ENCODE measurements at regions not wholly inside any gene's neighbourhood (a gene's known extent, or its start where the extent isn't known, plus 50 kb on each side); places are given as distances from the start of the nearest gene placed in this dataset.

GRCh38 chr12:38132139-38132538 lies 184.4 kb upstream of the ALG10B start:
- no peaks in the 10 kb centered on the region for H3K4me1 Mint-ChIP-seq (ENCODE audit: insufficient read depth, unreplicated experiment)
- H3K9me3 Mint-ChIP-seq (ENCODE audit: unreplicated experiment) = peaks cover 3% of the 10 kb centered on the region
- POLR2A ChIA-PET = no interaction called here
- no peaks in the 10 kb centered on the region for H3K27me3 Mint-ChIP-seq (ENCODE audit: insufficient read depth, unreplicated experiment)
- H3K27ac Mint-ChIP-seq (ENCODE audit: low read depth, unreplicated experiment) = no peak overlapping the region
- TF ChIP-seq, protein P1, sequence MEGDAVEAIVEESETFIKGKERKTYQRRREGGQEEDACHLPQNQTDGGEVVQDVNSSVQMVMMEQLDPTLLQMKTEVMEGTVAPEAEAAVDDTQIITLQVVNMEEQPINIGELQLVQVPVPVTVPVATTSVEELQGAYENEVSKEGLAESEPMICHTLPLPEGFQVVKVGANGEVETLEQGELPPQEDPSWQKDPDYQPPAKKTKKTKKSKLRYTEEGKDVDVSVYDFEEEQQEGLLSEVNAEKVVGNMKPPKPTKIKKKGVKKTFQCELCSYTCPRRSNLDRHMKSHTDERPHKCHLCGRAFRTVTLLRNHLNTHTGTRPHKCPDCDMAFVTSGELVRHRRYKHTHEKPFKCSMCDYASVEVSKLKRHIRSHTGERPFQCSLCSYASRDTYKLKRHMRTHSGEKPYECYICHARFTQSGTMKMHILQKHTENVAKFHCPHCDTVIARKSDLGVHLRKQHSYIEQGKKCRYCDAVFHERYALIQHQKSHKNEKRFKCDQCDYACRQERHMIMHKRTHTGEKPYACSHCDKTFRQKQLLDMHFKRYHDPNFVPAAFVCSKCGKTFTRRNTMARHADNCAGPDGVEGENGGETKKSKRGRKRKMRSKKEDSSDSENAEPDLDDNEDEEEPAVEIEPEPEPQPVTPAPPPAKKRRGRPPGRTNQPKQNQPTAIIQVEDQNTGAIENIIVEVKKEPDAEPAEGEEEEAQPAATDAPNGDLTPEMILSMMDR (IDR thresholded peaks at IDR 0.05; ENCODE audit: unreplicated experiment) = no peak
- BruUV-seq (replicated peaks) = no TSS peak
- no peak for DNase-seq (ENCODE audit: unreplicated experiment)
- H3K36me3 Mint-ChIP-seq (ENCODE audit: insufficient read depth, unreplicated experiment) = no peaks in the 10 kb centered on the region
- CTCF ChIA-PET = interaction anchor here (0.7 to 1.2 kb wide), 4 partner anchors 14 to 774 kb away, joined by 3 to 4 read pairs (median 4); no protein-coding TSS in a partner anchor
- intact Hi-C loops (cut with micrococcal nuclease) = loop anchor here (10.0 kb wide), 1 partner anchor 457 kb away; no protein-coding TSS in a partner anchor
- H3K4me3 Mint-ChIP-seq (ENCODE audit: unreplicated experiment) = no peak overlapping the region

DNA sequence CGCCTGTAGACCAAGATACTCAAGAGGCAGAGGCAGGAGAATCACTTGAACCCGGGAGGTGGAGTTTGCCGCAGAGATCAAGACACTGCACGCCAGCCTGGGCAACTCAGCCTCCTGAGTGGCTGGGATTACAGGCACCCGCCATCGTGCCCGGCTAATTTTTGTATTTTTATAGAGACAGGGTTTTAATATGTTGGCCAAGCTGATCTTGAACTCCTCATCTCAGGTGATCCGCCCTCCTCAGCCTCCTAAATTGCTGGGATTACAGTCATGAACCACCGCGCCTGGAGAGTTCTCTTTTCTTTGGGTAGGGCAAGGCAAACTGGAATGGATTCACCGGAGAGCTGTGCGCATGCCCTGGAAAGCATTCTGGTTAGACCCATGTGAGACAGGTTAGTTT lies 179.3 kb upstream of the ALG10B start:
- intact Hi-C loops (cut with micrococcal nuclease) = loop anchor here (10.0 kb wide), 1 partner anchor 462 kb away; no protein-coding TSS in a partner anchor
- Mint-ChIP-seq H3K9me3 (ENCODE audit: unreplicated experiment) (no peaks in the 10 kb centered on the region), H3K4me3 (ENCODE audit: unreplicated experiment) (no peak overlapping the region), H3K27ac (ENCODE audit: low read depth, unreplicated experiment) (no peak overlapping the region), H3K36me3 (ENCODE audit: insufficient read depth, unreplicated experiment) (no peaks in the 10 kb centered on the region), H3K27me3 (ENCODE audit: insufficient read depth, unreplicated experiment) (no peaks in the 10 kb centered on the region), H3K4me1 (ENCODE audit: insufficient read depth, unreplicated experiment) (peaks cover 11% of the 10 kb centered on the region)
- CTCF ChIA-PET = interaction anchor here (0.6 to 2.1 kb wide), 7 partner anchors 11 to 384 kb away, joined by 3 to 27 read pairs (median 4); partner anchors contain the start of gene ALG10B
- TF ChIP-seq, protein P1 (IDR thresholded peaks at IDR 0.05; ENCODE audit: unreplicated experiment) = no peak
- POLR2A ChIA-PET = interaction anchor here (0.9 kb wide), 1 partner anchor 179 kb away, joined by 3 read pairs; the partner anchor contains the start of gene ALG10B
- no TSS peak for BruUV-seq (replicated peaks)
- DNase-seq (ENCODE audit: unreplicated experiment) = no peak

- DNase-seq (ENCODE audit: unreplicated experiment) = no peak
- Mint-ChIP-seq H3K4me1 (ENCODE audit: insufficient read depth, unreplicated experiment) (peaks cover 11% of the 10 kb centered on the region), H3K27me3 (ENCODE audit: insufficient read depth, unreplicated experiment) (no peaks in the 10 kb centered on the region), H3K27ac (ENCODE audit: low read depth, unreplicated experiment) (no peak overlapping the region), H3K4me3 (ENCODE audit: unreplicated experiment) (peak overlapping the region; percentile 73), H3K36me3 (ENCODE audit: insufficient read depth, unreplicated experiment) (no peaks in the 10 kb centered on the region), H3K9me3 (ENCODE audit: unreplicated experiment) (no peaks in the 10 kb centered on the region)
- intact Hi-C loops (cut with micrococcal nuclease) = loop anchor here (1.0 to 10.0 kb wide), 3 partner anchors 84 to 463 kb away; partner anchors contain the start of gene ALG10B
- TF ChIP-seq, protein P1 (IDR thresholded peaks at IDR 0.05; ENCODE audit: unreplicated experiment) = no peak
- ChIA-PET POLR2A (interaction anchor here (0.9 kb wide), 1 partner anchor 179 kb away, joined by 3 read pairs; the partner anchor contains the start of gene ALG10B), CTCF (interaction anchor here (0.8 to 2.1 kb wide), 6 partner anchors 11 to 190 kb away, joined by 3 to 27 read pairs (median 4); partner anchors contain the start of gene ALG10B)
- no TSS peak for BruUV-seq (replicated peaks)
Measured at GRCh38 chr12:38137716-38138115, 178.9 kb upstream of the ALG10B start.

GRCh38 chr12:38138225-38139221 lies 178.1 kb upstream of the ALG10B start:
- DNase-seq (ENCODE audit: unreplicated experiment) = peak; percentile 81
- Mint-ChIP-seq H3K27me3 (ENCODE audit: insufficient read depth, unreplicated experiment) (no peaks in the 10 kb centered on the region), H3K36me3 (ENCODE audit: insufficient read depth, unreplicated experiment) (no peaks in the 10 kb centered on the region), H3K9me3 (ENCODE audit: unreplicated experiment) (no peaks in the 10 kb centered on the region), H3K4me1 (ENCODE audit: insufficient read depth, unreplicated experiment) (peaks cover 11% of the 10 kb centered on the region), H3K27ac (ENCODE audit: low read depth, unreplicated experiment) (peak overlapping the region; percentile 17), H3K4me3 (ENCODE audit: unreplicated experiment) (peak overlapping the region; percentile 73)
- CTCF ChIA-PET = interaction anchor here (0.6 to 2.1 kb wide), 9 partner anchors 8 to 291 kb away, joined by 3 to 27 read pairs (median 3); partner anchors contain the start of gene ALG10B
- TF ChIP-seq, protein P1 (IDR thresholded peaks at IDR 0.05; ENCODE audit: unreplicated experiment) = peak; percentile 94
- no TSS peak for BruUV-seq (replicated peaks)
- intact Hi-C loops (cut with micrococcal nuclease) = loop anchor here (1.0 to 10.0 kb wide), 3 partner anchors 85 to 464 kb away; partner anchors contain the start of gene ALG10B
- POLR2A ChIA-PET = interaction anchor here (0.9 to 1.5 kb wide), 2 partner anchors 176 to 178 kb away, joined by 3 read pairs; partner anchors contain the start of gene ALG10B

Data from MCF 10A (cell line).